Hepatocyte (in vitro differentiated cells): ENCODE measurements at regions not wholly inside any gene's neighbourhood (a gene's known extent, or its start where the extent isn't known, plus 50 kb on each side); places are given as distances from the start of the nearest gene placed in this dataset.

Experiments
- DNase-seq: peaks from one replicate; pipeline ENCODE4 v3.0.0-alpha.2; 2016; ENCODE audit warnings: low spot score
- H2AFZ ChIP-seq: fragments of 200-600 bp; sonication (generic); 2 replicates; pipeline ENCODE4 v1.6.0; 2016; ENCODE audit warnings: antibody characterized with exemption, mild to moderate bottlenecking
- H3K27ac ChIP-seq: fragments of 200-600 bp; sonication (generic); 2 replicates; pipeline ENCODE4 v1.5.1; 2016; ENCODE audit warnings: mild to moderate bottlenecking
- H3K27me3 ChIP-seq: fragments of 200-600 bp; sonication (generic); 2 replicates; pipeline ENCODE4 v1.6.1; 2016
- H3K36me3 ChIP-seq: fragments of 200-600 bp; sonication (generic); replicated peaks from 2 replicates; pipeline ENCODE4 v1.5.1; 2016; ENCODE audit warnings: low read depth; ENCODE audit not compliant: insufficient read depth
- H3K4me1 ChIP-seq: fragments of 200-600 bp; sonication (generic); 2 replicates; pipeline ENCODE4 v1.5.1; 2016; ENCODE audit warnings: mild to moderate bottlenecking, moderate library complexity; ENCODE audit not compliant: insufficient read depth
- H3K4me2 ChIP-seq: fragments of 200-600 bp; sonication (generic); 2 replicates; pipeline ENCODE4 v1.6.0; 2016
- H3K4me3 ChIP-seq: fragments of 200-600 bp; sonication (generic); 2 replicates; pipeline ENCODE4 v1.5.1; 2016; ENCODE audit warnings: mild to moderate bottlenecking
- H3K79me2 ChIP-seq: fragments of 200-600 bp; sonication (generic); 2 replicates; pipeline ENCODE4 v1.6.0; 2017; ENCODE audit warnings: mild to moderate bottlenecking
- H3K9me2 ChIP-seq: fragments of 200-600 bp; sonication (generic); replicated peaks from 2 replicates; pipeline ENCODE4 v1.6.0; 2017; ENCODE audit warnings: mild to moderate bottlenecking; ENCODE audit not compliant: insufficient read depth
- H3K9me3 ChIP-seq: fragments of 200-600 bp; sonication (generic); 2 replicates; pipeline ENCODE4 v1.5.1; 2016; ENCODE audit warnings: low read depth, mild to moderate bottlenecking
- H4K20me1 ChIP-seq: fragments of 200-600 bp; sonication (generic); 2 replicates; pipeline ENCODE4 v1.6.0; 2016; ENCODE audit warnings: mild to moderate bottlenecking; ENCODE audit not compliant: insufficient read depth, poor library complexity, severe bottlenecking
- CTCF ChIP-seq: fragments of 200-600 bp; sonication (generic); IDR thresholded peaks from 2 replicates; pipeline ENCODE4 v1.5.1; 2016; ENCODE audit warnings: antibody characterized with exemption, mild to moderate bottlenecking; ENCODE audit not compliant: poor library complexity
- EZH2 ChIP-seq: fragments of 200-600 bp; sonication (generic); IDR thresholded peaks from 2 replicates; pipeline ENCODE4 v1.6.1; 2016; ENCODE audit warnings: antibody characterized with exemption, mild to moderate bottlenecking, borderline replicate concordance
- EZH2phosphoT487 ChIP-seq: fragments of 200-600 bp; sonication (generic); IDR thresholded peaks from one replicate; pipeline ENCODE4 v1.6.1; 2018; ENCODE audit warnings: antibody characterized with exemption, mild to moderate bottlenecking, low read depth, moderate library complexity; ENCODE audit not compliant: unreplicated experiment, severe bottlenecking
- WGBS: methylation state at CpG from one replicate; pipeline ENCODE4 v1.1.6; 2016; ENCODE audit warnings: low lambda C conversion rate; ENCODE audit errors: missing lambda C conversion rate; 5-methylcytosine and 5-hydroxymethylcytosine counted together

- peaks cover 11% of the 10 kb centered on the region for H3K4me1 ChIP-seq
- H3K9me3 ChIP-seq: no peaks in the 10 kb centered on the region
- H3K27ac ChIP-seq: no peak overlapping the region
- TF ChIP-seq CTCF (no peak), EZH2phosphoT487 (no peak), EZH2 (no peak)
- H3K4me2 ChIP-seq: no peak overlapping the region
- 92% methylated on average over 12 of the region's 12 CpGs for WGBS
- no peaks in the 10 kb centered on the region for H3K9me2 ChIP-seq
- no peak overlapping the region for H3K4me3 ChIP-seq
- H4K20me1 ChIP-seq: no peaks in the 10 kb centered on the region
- H3K36me3 ChIP-seq: no peaks in the 10 kb centered on the region
- H2AFZ ChIP-seq: no peak overlapping the region
- no peak for DNase-seq
- no peaks in the 10 kb centered on the region for H3K27me3 ChIP-seq
- H3K79me2 ChIP-seq: no peaks in the 10 kb centered on the region
Observed at GRCh38 chr15:96121086-96121920, 209.2 kb upstream of the NR2F2 start.

- TF ChIP-seq EZH2: no peak
- no peak for TF ChIP-seq EZH2phosphoT487
- TF ChIP-seq CTCF: no peak
- Histone ChIP-seq H4K20me1 (no peaks in the 10 kb centered on the region), H3K9me2 (no peaks in the 10 kb centered on the region), H3K4me3 (no peak overlapping the region), H2AFZ (no peak overlapping the region), H3K4me2 (peak overlapping the region; percentile 3), H3K27ac (peak overlapping the region; percentile 60), H3K27me3 (no peaks in the 10 kb centered on the region), H3K4me1 (peaks cover 11% of the 10 kb centered on the region), H3K9me3 (no peaks in the 10 kb centered on the region), H3K79me2 (no peaks in the 10 kb centered on the region), H3K36me3 (no peaks in the 10 kb centered on the region)
- WGBS: 69% methylated on average over 5 of the region's 5 CpGs
- DNase-seq: peak; percentile 26
Observed at GRCh38 chr15:96122077-96123027, 208.1 kb upstream of the NR2F2 start.

GRCh38 chr15:96123028-96123400 is 207.5 kb upstream of the NR2F2 start:
- Histone ChIP-seq H3K36me3 (no peaks in the 10 kb centered on the region), H3K9me2 (no peaks in the 10 kb centered on the region), H3K27ac (peak overlapping the region; percentile 60), H4K20me1 (no peaks in the 10 kb centered on the region), H3K4me2 (peak overlapping the region; percentile 3), H3K79me2 (no peaks in the 10 kb centered on the region), H3K4me3 (no peak overlapping the region), H3K9me3 (no peaks in the 10 kb centered on the region), H3K4me1 (peaks cover 11% of the 10 kb centered on the region), H2AFZ (no peak overlapping the region), H3K27me3 (no peaks in the 10 kb centered on the region)
- WGBS: 44% methylated on average over 7 of the region's 7 CpGs
- peak; percentile 28 for DNase-seq
- TF ChIP-seq EZH2phosphoT487 (no peak), CTCF (no peak), EZH2 (no peak)
